Tibial nerve (tissue), 3 donors: ENCODE measurements at regions not wholly inside any gene's neighbourhood (a gene's known extent, or its start where the extent isn't known, plus 50 kb on each side); places are given as distances from the start of the nearest gene placed in this dataset.

ENCODE experiments used
- POLR2A ChIP-seq, 2 donors: fragments of 450-650 bp; IDR thresholded peaks; one replicate each; pipeline ENCODE4 v1.6.1; 2017; ENCODE audit warnings: antibody characterized with exemption in 2 of 2, mild to moderate bottlenecking in 2 of 2, moderate library complexity in 2 of 2
- TF ChIP-seq, protein P1 (sequence below), 5 experiments: fragments of 200-600 bp in 3 of 5; fragments of 450-650 bp in 2 of 5; sonication (generic) in 3 of 5; IDR thresholded peaks; one replicate each; pipeline ENCODE4 v1.5.1; 2016 to 2019; ENCODE audit warnings: antibody characterized with exemption in 5 of 5, mild to moderate bottlenecking in 3 of 5, moderate library complexity in 2 of 5

DNA sequence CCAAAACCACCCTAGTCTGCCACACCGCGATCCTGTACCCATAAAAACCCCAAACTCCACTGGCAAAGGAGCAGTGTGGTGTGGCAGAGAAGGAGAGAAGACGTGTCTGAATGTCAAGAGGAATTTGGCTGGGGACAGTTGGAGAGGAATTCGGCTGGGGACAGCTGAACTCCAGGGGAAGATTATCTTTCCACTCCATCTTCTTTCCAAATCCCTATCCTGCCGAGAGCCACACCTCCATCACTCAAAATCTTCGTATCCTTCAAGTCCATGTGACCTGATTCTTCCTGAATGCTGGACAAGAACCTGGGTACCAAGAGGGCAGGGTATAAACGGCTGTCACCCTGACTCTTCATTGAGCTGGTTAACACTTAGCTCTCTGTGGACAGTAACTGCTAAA, 448.1 kb downstream of the ARHGEF28 start:
- TF ChIP-seq, protein P1, sequence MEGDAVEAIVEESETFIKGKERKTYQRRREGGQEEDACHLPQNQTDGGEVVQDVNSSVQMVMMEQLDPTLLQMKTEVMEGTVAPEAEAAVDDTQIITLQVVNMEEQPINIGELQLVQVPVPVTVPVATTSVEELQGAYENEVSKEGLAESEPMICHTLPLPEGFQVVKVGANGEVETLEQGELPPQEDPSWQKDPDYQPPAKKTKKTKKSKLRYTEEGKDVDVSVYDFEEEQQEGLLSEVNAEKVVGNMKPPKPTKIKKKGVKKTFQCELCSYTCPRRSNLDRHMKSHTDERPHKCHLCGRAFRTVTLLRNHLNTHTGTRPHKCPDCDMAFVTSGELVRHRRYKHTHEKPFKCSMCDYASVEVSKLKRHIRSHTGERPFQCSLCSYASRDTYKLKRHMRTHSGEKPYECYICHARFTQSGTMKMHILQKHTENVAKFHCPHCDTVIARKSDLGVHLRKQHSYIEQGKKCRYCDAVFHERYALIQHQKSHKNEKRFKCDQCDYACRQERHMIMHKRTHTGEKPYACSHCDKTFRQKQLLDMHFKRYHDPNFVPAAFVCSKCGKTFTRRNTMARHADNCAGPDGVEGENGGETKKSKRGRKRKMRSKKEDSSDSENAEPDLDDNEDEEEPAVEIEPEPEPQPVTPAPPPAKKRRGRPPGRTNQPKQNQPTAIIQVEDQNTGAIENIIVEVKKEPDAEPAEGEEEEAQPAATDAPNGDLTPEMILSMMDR (IDR thresholded peaks at IDR 0.05): no peak
- no peak for TF ChIP-seq POLR2A (IDR thresholded peaks at IDR 0.05)
